Fibroblast of the aortic adventitia (primary cell): ENCODE measurements at regions not wholly inside any gene's neighbourhood (a gene's known extent, or its start where the extent isn't known, plus 50 kb on each side); places are given as distances from the start of the nearest gene placed in this dataset.

Source experiments
- DNase-seq: peaks from one replicate; pipeline ENCODE4 v3.0.0-alpha.2; 2010; ENCODE audit warnings: low read depth
- H3K4me3 ChIP-seq: 2 replicates; pipeline ENCODE4 v1.5.1; 2011; ENCODE audit warnings: low read depth, mild to moderate bottlenecking, control low read depth, low read length, moderate library complexity
- CTCF ChIP-seq: IDR thresholded peaks from 2 replicates; pipeline ENCODE4 v1.5.1; 2011; ENCODE audit warnings: mild to moderate bottlenecking, low read length, control low read depth, inconsistent platforms; ENCODE audit not compliant: insufficient read depth

GRCh38 chr4:11328401-11328800 is 100.3 kb downstream of the HS3ST1 start:
- no peak for TF ChIP-seq CTCF
- no peak overlapping the region for H3K4me3 ChIP-seq
- DNase-seq, result no peak

- no peak for DNase-seq
- no peak for TF ChIP-seq CTCF
- H3K4me3 ChIP-seq, result no peak overlapping the region
Measured at GRCh38 chr4:11326021-11326420, 102.7 kb downstream of the HS3ST1 start.

GRCh38 chr4:11323771-11324170 is 104.9 kb downstream of the HS3ST1 start:
- H3K4me3 ChIP-seq, result no peak overlapping the region
- TF ChIP-seq CTCF, result no peak
- no peak for DNase-seq

GRCh38 chr4:11313157-11313943 is 115.3 kb downstream of the HS3ST1 start:
- DNase-seq, result peak; percentile 2
- no peak for TF ChIP-seq CTCF
- no peak overlapping the region for H3K4me3 ChIP-seq

GRCh38 chr4:11312389-11312788 is 116.3 kb downstream of the HS3ST1 start:
- DNase-seq, result peak; percentile 95
- H3K4me3 ChIP-seq, result no peak overlapping the region
- TF ChIP-seq CTCF, result no peak

- H3K4me3 ChIP-seq, result no peak overlapping the region
- no peak for TF ChIP-seq CTCF
- no peak for DNase-seq
Measured at GRCh38 chr4:11301075-11301660, 127.5 kb downstream of the HS3ST1 start.
